ENCODE measurements at regions not wholly inside any gene's neighbourhood (a gene's known extent, or its start where the extent isn't known, plus 50 kb on each side); places are given as distances from the start of the nearest gene placed in this dataset.

DNA sequence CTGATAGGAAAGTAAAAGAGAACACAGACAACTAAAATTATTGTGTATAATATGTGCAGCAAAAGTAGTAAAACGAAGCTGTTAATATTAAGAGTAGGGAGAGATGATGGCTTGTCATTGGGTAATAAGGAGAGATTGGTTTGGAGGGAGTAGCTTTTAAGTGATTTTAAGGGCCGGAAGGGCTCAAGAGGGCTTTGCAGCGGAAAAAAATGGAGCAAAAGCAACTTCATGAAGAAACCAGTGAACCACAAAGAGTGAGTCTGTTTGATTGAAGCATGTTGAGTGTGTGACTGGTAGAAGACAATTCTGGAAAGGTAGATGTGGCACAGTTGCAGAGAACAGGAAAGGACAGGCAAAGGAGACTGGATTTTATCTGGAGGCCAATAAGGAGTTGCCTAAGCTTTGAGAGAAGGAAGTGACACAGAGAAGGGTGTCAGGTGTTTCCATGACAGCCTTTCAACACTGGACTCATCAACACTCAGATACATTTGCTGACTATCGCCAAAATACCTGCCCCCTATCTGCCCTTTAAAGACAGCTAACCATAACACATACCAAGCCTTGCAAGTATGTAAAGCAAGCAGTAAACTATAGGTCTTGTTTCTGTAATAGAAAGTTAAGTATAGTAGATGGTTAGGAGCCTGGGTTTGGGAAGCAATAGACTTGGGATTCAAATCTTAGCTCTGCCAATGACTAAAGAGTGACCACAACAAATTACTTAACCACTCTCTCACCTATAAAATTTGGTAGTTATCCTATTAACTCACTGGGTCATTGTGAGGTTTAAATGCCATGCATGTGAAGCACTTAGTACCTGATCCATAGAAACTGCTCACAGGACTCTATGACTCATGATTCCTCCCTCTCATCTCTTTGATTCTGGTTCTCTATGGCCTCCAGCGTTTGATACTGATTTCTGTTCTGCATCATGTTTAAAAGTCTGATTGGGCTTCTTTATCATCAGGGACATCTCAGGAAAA, 117.3 kb upstream of the LMNTD1 start:
- H3K4me2 ChIP-seq (ENCODE audit: low read depth, low read length, poor library complexity, severe bottlenecking): no peak overlapping the region
- no peaks in the 10 kb centered on the region for H3K36me3 ChIP-seq (ENCODE audit: insufficient read depth, low read length)
- no peaks in the 10 kb centered on the region for H3K9me3 ChIP-seq (ENCODE audit: insufficient read depth, low read depth, low read length)
- H3K79me2 ChIP-seq (ENCODE audit: insufficient read depth, low read length): no peaks in the 10 kb centered on the region
- TF ChIP-seq EZH2phosphoT487 (IDR thresholded peaks at IDR 0.05; ENCODE audit: borderline replicate concordance): no peak
- TF ChIP-seq, protein P1, sequence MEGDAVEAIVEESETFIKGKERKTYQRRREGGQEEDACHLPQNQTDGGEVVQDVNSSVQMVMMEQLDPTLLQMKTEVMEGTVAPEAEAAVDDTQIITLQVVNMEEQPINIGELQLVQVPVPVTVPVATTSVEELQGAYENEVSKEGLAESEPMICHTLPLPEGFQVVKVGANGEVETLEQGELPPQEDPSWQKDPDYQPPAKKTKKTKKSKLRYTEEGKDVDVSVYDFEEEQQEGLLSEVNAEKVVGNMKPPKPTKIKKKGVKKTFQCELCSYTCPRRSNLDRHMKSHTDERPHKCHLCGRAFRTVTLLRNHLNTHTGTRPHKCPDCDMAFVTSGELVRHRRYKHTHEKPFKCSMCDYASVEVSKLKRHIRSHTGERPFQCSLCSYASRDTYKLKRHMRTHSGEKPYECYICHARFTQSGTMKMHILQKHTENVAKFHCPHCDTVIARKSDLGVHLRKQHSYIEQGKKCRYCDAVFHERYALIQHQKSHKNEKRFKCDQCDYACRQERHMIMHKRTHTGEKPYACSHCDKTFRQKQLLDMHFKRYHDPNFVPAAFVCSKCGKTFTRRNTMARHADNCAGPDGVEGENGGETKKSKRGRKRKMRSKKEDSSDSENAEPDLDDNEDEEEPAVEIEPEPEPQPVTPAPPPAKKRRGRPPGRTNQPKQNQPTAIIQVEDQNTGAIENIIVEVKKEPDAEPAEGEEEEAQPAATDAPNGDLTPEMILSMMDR (conservative IDR thresholded peaks at IDR 0.05; ENCODE audit: low read length): no peak
- H2AFZ ChIP-seq (ENCODE audit: low read length): no peak overlapping the region
- no peak overlapping the region for H3K4me3 ChIP-seq (ENCODE audit: low read length, poor library complexity, severe bottlenecking)
- H3K4me1 ChIP-seq (ENCODE audit: insufficient read depth, low read length, poor library complexity, severe bottlenecking): peaks cover 1% of the 10 kb centered on the region
- H3K27me3 ChIP-seq (ENCODE audit: insufficient read depth, low read length, poor library complexity, severe bottlenecking): no peaks in the 10 kb centered on the region
- H3K9me2 ChIP-seq (replicated peaks; ENCODE audit: low read depth, low read length): no peaks in the 10 kb centered on the region
- no peaks in the 10 kb centered on the region for H4K20me1 ChIP-seq (ENCODE audit: insufficient read depth, low read length, poor library complexity, severe bottlenecking)
- no peak overlapping the region for H3K9ac ChIP-seq (ENCODE audit: low read depth, low read length, poor library complexity, severe bottlenecking)
- no peaks in the 10 kb centered on the region for H3F3A ChIP-seq (ENCODE audit: low read depth)

DNA sequence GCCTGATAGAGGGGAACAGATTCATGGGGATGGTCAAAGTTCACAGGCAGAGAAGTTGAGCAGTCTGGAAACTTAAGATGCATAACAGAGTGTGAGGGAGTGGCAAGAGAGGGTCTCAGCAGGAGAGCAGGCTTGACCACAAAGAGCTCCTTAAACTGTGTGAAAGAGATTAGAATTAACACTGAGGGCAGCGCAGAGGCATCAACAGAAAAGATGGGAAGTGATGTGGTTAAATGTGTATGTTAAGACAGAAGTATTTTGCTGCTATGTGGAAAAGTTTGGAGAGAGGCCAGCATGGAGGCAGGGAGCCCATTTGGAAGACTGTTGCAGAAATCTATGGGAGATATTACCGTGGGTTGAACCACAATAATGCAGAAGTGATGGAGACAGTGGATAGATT, 122.7 kb upstream of the LMNTD1 start:
- H3K9me2 ChIP-seq (replicated peaks; ENCODE audit: low read depth, low read length): no peaks in the 10 kb centered on the region
- peaks cover 21% of the 10 kb centered on the region for H3K4me1 ChIP-seq (ENCODE audit: insufficient read depth, low read length, poor library complexity, severe bottlenecking)
- no peaks in the 10 kb centered on the region for H3K27me3 ChIP-seq (ENCODE audit: insufficient read depth, low read length, poor library complexity, severe bottlenecking)
- H4K20me1 ChIP-seq (ENCODE audit: insufficient read depth, low read length, poor library complexity, severe bottlenecking): no peaks in the 10 kb centered on the region
- TF ChIP-seq, protein P1 (conservative IDR thresholded peaks at IDR 0.05; ENCODE audit: low read length): no peak
- no peak for TF ChIP-seq EZH2phosphoT487 (IDR thresholded peaks at IDR 0.05; ENCODE audit: borderline replicate concordance)
- no peak overlapping the region for H2AFZ ChIP-seq (ENCODE audit: low read length)
- no peak overlapping the region for H3K9ac ChIP-seq (ENCODE audit: low read depth, low read length, poor library complexity, severe bottlenecking)
- H3K4me3 ChIP-seq (ENCODE audit: low read length, poor library complexity, severe bottlenecking): no peak overlapping the region
- H3K79me2 ChIP-seq (ENCODE audit: insufficient read depth, low read length): no peaks in the 10 kb centered on the region
- H3K9me3 ChIP-seq (ENCODE audit: insufficient read depth, low read depth, low read length): no peaks in the 10 kb centered on the region
- H3F3A ChIP-seq (ENCODE audit: low read depth): no peaks in the 10 kb centered on the region
- H3K4me2 ChIP-seq (ENCODE audit: low read depth, low read length, poor library complexity, severe bottlenecking): no peak overlapping the region
- H3K36me3 ChIP-seq (ENCODE audit: insufficient read depth, low read length): no peaks in the 10 kb centered on the region

DNA sequence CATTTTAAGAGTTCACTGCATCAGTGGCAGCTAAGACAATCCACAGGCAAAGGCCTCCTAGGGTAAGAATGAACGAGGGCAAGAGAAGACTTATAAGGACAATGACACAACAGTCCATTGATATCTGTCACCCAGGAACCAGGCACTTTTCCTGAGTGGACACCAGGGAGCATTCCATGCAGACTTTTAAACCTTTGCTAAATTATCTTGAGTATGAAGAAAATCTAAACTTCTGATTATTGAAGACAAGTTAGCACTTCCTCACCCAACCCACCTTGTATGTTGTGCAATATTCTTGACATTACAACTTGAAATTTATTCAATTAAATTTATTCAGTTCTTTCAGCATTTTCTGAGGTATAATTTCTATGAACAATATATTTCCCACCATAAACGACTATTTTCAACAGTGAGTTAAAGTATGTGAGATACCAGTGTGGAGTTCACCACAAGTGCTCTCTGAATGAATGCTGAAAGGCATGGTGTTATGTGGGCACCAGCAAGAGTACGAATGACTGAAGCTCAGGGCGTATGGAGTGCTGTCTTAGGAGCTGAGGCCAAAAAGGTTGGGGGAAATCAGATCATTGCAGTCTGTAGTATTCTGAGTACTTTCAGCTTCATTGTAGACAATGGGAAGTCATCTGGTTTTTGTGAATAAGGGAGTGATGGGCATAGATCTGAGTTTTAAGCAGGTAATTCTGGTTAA, 124.3 kb upstream of the LMNTD1 start:
- TF ChIP-seq, protein P1 (conservative IDR thresholded peaks at IDR 0.05; ENCODE audit: low read length): no peak
- no peak for TF ChIP-seq EZH2phosphoT487 (IDR thresholded peaks at IDR 0.05; ENCODE audit: borderline replicate concordance)
- no peak overlapping the region for H3K4me3 ChIP-seq (ENCODE audit: low read length, poor library complexity, severe bottlenecking)
- no peak overlapping the region for H3K9ac ChIP-seq (ENCODE audit: low read depth, low read length, poor library complexity, severe bottlenecking)
- H3K36me3 ChIP-seq (ENCODE audit: insufficient read depth, low read length): no peaks in the 10 kb centered on the region
- no peak overlapping the region for H3K4me2 ChIP-seq (ENCODE audit: low read depth, low read length, poor library complexity, severe bottlenecking)
- H3K79me2 ChIP-seq (ENCODE audit: insufficient read depth, low read length): no peaks in the 10 kb centered on the region
- no peaks in the 10 kb centered on the region for H3F3A ChIP-seq (ENCODE audit: low read depth)
- H3K9me3 ChIP-seq (ENCODE audit: insufficient read depth, low read depth, low read length): no peaks in the 10 kb centered on the region
- H2AFZ ChIP-seq (ENCODE audit: low read length): no peak overlapping the region
- H3K27me3 ChIP-seq (ENCODE audit: insufficient read depth, low read length, poor library complexity, severe bottlenecking): no peaks in the 10 kb centered on the region
- H3K4me1 ChIP-seq (ENCODE audit: insufficient read depth, low read length, poor library complexity, severe bottlenecking): peaks cover 21% of the 10 kb centered on the region
- no peaks in the 10 kb centered on the region for H4K20me1 ChIP-seq (ENCODE audit: insufficient read depth, low read length, poor library complexity, severe bottlenecking)
- H3K9me2 ChIP-seq (replicated peaks; ENCODE audit: low read depth, low read length): no peaks in the 10 kb centered on the region

Measured in Loucy (cell line).